Keratinocyte (primary cell): ENCODE measurements at regions not wholly inside any gene's neighbourhood (a gene's known extent, or its start where the extent isn't known, plus 50 kb on each side); places are given as distances from the start of the nearest gene placed in this dataset.

Experiments used
- EZH2 ChIP-seq: IDR thresholded peaks from one replicate; pipeline ENCODE4 v1.6.1; 2012; ENCODE audit warnings: inconsistent platforms, mild to moderate bottlenecking, low read length, moderate library complexity
- TF ChIP-seq, protein P1 (sequence below), 3 experiments: IDR thresholded peaks in 1 of 3; conservative IDR thresholded peaks in 1 of 3; optimal IDR thresholded peaks in 1 of 3; 2 replicates in 2 of 3; 3 replicates in 1 of 3; pipeline versions ENCODE3 to v1.5.1; 2011; ENCODE audit warnings: low read length in 3 of 3, mild to moderate bottlenecking in 3 of 3, moderate library complexity in 2 of 3, control low read depth in 1 of 3, inconsistent platforms in 1 of 3; ENCODE audit not compliant: insufficient read depth in 2 of 3; ENCODE audit errors: extremely low read depth in 1 of 3

DNA sequence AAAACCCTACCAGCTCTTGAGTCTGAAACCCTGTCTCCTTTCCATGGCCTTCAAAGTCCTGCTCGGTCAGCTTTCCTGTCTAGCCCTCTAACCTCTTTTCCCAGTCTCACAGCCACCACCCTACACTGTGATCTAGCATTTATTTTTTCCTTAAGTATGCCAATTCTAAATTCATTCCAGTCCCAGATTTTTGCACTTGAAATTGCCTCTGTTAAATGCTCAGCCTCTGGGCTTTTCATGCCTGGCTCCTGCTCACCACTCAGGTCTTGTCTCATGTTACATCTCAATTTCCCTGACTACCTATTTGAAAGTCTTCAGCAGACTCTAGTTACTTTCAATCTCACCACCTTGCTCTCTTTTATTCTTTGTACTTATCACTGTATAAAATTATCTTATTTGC lies 176.2 kb downstream of the ADGRL4 start:
- no peak for TF ChIP-seq EZH2
- TF ChIP-seq, protein P1, sequence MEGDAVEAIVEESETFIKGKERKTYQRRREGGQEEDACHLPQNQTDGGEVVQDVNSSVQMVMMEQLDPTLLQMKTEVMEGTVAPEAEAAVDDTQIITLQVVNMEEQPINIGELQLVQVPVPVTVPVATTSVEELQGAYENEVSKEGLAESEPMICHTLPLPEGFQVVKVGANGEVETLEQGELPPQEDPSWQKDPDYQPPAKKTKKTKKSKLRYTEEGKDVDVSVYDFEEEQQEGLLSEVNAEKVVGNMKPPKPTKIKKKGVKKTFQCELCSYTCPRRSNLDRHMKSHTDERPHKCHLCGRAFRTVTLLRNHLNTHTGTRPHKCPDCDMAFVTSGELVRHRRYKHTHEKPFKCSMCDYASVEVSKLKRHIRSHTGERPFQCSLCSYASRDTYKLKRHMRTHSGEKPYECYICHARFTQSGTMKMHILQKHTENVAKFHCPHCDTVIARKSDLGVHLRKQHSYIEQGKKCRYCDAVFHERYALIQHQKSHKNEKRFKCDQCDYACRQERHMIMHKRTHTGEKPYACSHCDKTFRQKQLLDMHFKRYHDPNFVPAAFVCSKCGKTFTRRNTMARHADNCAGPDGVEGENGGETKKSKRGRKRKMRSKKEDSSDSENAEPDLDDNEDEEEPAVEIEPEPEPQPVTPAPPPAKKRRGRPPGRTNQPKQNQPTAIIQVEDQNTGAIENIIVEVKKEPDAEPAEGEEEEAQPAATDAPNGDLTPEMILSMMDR (optimal IDR thresholded peaks at IDR 0.05 in 1 of 3, IDR thresholded peaks at IDR 0.05 in 1 of 3, conservative IDR thresholded peaks at IDR 0.05 in 1 of 3; ENCODE audit: extremely low read depth in 1 of 3, insufficient read depth in 2 of 3, low read length in 3 of 3): no peak
